Thoracic aorta (tissue), 2 donors: ENCODE measurements at regions not wholly inside any gene's neighbourhood (a gene's known extent, or its start where the extent isn't known, plus 50 kb on each side); places are given as distances from the start of the nearest gene placed in this dataset.

Experiments
- ATAC-seq: fragments of 150-250 bp; one replicate; pipeline ENCODE4 v1.8.0; 2017; ENCODE audit warnings: low read depth; ENCODE audit not compliant: insufficient number of reproducible peaks, low FRiP score
- DNase-seq: peaks from one replicate; pipeline ENCODE4 v3.0.0-alpha.2; 2020; ENCODE audit warnings: low spot score
- H3K27ac ChIP-seq, 2 donors: fragments of 200-600 bp; sonication (generic); 1 replicate in 1 of 2; 2 replicates in 1 of 2; pipeline ENCODE4 v1.5.1; 2016; ENCODE audit warnings: mild to moderate bottlenecking in 2 of 2, moderate library complexity in 2 of 2
- H3K27me3 ChIP-seq: fragments of 200-600 bp; sonication (generic); replicated peaks from 2 replicates; pipeline ENCODE4 v1.6.0; 2016; ENCODE audit warnings: mild to moderate bottlenecking; ENCODE audit not compliant: insufficient read depth
- H3K36me3 ChIP-seq: fragments of 200-600 bp; sonication (generic); one replicate; pipeline ENCODE4 v1.5.1; 2016
- H3K4me1 ChIP-seq, 2 donors: fragments of 200-600 bp; sonication (generic); 1 replicate in 1 of 2; 2 replicates in 1 of 2; pipeline versions ENCODE4 v1.5.1 to v1.6.0; 2016; ENCODE audit warnings: low read depth in 2 of 2, mild to moderate bottlenecking in 1 of 2; ENCODE audit not compliant: control insufficient read depth in 1 of 2
- H3K4me3 ChIP-seq: fragments of 200-600 bp; sonication (generic); 2 replicates; pipeline ENCODE4 v1.5.1; 2016; ENCODE audit warnings: mild to moderate bottlenecking
- H3K9me3 ChIP-seq: fragments of 200-600 bp; sonication (generic); 2 replicates; pipeline ENCODE4 v1.5.1; 2016
- TF ChIP-seq, protein P1 (sequence below): fragments of 200-600 bp; sonication (generic); IDR thresholded peaks from one replicate; pipeline ENCODE4 v1.5.1; 2019; ENCODE audit warnings: antibody characterized with exemption

GRCh38 chr16:85311741-85312140 lies 199.5 kb upstream of the CIBAR2 start:
- H3K27ac ChIP-seq: no peak overlapping the region
- TF ChIP-seq, protein P1, sequence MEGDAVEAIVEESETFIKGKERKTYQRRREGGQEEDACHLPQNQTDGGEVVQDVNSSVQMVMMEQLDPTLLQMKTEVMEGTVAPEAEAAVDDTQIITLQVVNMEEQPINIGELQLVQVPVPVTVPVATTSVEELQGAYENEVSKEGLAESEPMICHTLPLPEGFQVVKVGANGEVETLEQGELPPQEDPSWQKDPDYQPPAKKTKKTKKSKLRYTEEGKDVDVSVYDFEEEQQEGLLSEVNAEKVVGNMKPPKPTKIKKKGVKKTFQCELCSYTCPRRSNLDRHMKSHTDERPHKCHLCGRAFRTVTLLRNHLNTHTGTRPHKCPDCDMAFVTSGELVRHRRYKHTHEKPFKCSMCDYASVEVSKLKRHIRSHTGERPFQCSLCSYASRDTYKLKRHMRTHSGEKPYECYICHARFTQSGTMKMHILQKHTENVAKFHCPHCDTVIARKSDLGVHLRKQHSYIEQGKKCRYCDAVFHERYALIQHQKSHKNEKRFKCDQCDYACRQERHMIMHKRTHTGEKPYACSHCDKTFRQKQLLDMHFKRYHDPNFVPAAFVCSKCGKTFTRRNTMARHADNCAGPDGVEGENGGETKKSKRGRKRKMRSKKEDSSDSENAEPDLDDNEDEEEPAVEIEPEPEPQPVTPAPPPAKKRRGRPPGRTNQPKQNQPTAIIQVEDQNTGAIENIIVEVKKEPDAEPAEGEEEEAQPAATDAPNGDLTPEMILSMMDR: no peak
- ATAC-seq: no peak

DNA sequence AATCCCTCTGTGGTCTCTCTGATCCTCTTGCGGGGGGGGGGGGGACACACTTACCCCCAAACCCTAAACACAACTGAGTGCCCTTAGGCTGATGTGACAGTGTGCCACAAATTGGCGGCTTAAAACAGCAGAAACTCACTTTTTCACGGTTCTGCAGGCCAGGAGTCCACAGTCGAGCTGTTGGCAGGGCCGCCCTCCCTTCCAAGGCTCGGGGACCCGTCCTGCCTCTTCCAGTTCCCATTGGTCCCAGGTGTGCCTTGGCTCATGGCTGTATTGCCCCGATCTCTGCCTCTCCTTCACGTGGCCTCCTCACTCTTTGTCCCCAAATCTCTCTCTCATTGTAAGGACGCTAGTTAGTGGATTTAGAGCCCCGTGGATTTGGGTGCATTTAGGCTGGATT lies 199.9 kb upstream of the CIBAR2 start:
- DNase-seq: no peak
- Histone ChIP-seq H3K27me3 (no peaks in the 10 kb centered on the region), H3K4me1 (peaks cover 5 to 22% of the 10 kb centered on the region in 2 donors), H3K9me3 (no peaks in the 10 kb centered on the region), H3K27ac (no peak overlapping the region), H3K4me3 (no peak overlapping the region), H3K36me3 (no peaks in the 10 kb centered on the region)
- TF ChIP-seq, protein P1: no peak
- ATAC-seq: no peak

More at GRCh38 chr16:85311741-85312140, 199.5 kb upstream of the CIBAR2 start:
- Histone ChIP-seq H3K36me3 (no peaks in the 10 kb centered on the region), H3K4me3 (no peak overlapping the region), H3K9me3 (no peaks in the 10 kb centered on the region), H3K4me1 (peaks cover 5 to 19% of the 10 kb centered on the region in 2 donors), H3K27me3 (no peaks in the 10 kb centered on the region)
- DNase-seq: no peak

GRCh38 chr16:85312642-85313525 lies 200.6 kb upstream of the CIBAR2 start:
- H3K4me1 ChIP-seq: peaks cover 5 to 29% of the 10 kb centered on the region in 2 donors
- ATAC-seq: no peak
- H3K4me3 ChIP-seq: no peak overlapping the region
- no peak overlapping the region for H3K27ac ChIP-seq
- H3K36me3 ChIP-seq: no peaks in the 10 kb centered on the region
- DNase-seq: no peak
- no peaks in the 10 kb centered on the region for H3K9me3 ChIP-seq
- H3K27me3 ChIP-seq: no peaks in the 10 kb centered on the region
- TF ChIP-seq, protein P1: no peak

- TF ChIP-seq, protein P1: no peak
- Histone ChIP-seq H3K4me3 (no peak overlapping the region), H3K27ac (no peak overlapping the region), H3K36me3 (no peaks in the 10 kb centered on the region), H3K9me3 (no peaks in the 10 kb centered on the region), H3K27me3 (no peaks in the 10 kb centered on the region), H3K4me1 (peaks cover 5 to 37% of the 10 kb centered on the region in 2 donors)
- ATAC-seq (no peak), DNase-seq (no peak)
Observed at GRCh38 chr16:85313526-85314301, 201.4 kb upstream of the CIBAR2 start.

DNA sequence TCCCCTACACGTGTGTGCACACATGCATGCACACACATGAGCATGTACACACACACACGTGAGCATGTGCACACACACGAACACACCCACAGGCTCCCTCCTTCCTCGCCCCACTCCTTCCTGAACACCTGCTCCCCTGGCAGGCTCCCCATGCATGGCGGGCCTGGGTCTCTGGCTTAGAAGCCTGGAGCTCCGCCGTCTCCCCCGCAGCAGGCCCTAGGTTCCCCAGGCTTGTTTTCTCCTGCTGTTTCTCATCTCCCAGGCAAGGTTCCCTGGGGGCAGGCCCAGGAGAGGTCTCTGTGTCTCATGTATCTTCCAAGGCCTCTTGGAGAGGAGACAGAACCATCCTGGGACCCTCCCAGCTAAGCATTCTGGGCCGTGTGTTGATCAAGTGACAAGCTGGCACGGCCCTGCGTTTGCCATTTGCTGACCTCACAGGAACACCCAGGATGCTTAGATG lies 202.3 kb upstream of the CIBAR2 start:
- no peaks in the 10 kb centered on the region for H3K36me3 ChIP-seq
- no peak overlapping the region for H3K4me3 ChIP-seq
- no peaks in the 10 kb centered on the region for H3K9me3 ChIP-seq
- peaks cover 10 to 40% of the 10 kb centered on the region in 2 donors for H3K4me1 ChIP-seq
- no peaks in the 10 kb centered on the region for H3K27me3 ChIP-seq
- no peak overlapping the region for H3K27ac ChIP-seq
- DNase-seq: no peak
- TF ChIP-seq, protein P1: no peak
- ATAC-seq: no peak
